Renal cortical epithelial cell (primary cell): ENCODE measurements at regions not wholly inside any gene's neighbourhood (a gene's known extent, or its start where the extent isn't known, plus 50 kb on each side); places are given as distances from the start of the nearest gene placed in this dataset.

ENCODE experiments used
- DNase-seq: peaks from one replicate; pipeline ENCODE4 v3.0.0-alpha.2; 2011; ENCODE audit warnings: low read depth

DNA sequence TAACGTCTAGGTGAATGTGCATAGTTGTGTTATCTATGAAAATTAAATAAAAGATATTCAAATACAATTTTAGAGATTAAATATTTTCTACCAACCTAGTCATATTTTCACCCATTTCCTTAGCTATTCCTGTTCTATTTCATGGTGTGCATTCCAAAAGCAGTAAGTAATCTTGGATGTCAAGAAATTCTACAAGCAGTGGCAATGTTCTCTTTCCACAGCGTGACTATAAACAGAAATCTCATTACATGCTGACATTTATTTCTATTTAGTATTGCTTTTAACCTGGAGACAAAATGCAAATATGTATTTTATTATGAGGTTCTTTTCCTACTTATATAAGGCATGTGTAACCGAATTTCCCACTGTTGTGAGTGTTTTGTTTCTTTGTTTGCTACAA is 510.0 kb downstream of the ACTL7B start:
- DNase-seq: no peak

DNA sequence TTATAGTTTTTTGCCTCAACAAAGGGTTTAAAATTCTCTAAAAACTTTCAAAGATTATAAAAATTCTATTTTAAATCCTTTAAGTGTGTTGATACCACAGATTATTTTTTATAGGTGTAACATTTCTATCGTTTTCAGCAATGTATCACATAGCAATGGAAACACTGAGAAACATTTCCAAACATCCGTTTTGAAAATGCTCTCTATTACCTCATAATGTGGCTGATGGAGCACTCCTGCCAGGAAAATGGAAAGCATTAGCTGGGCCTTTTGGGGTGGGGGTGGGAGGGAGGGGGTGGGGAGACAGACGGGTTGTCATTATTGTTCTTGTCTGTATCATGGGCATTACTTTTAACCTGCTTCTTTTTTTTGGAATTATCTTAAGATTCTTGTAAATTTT is 516.5 kb downstream of the ACTL7B start:
- DNase-seq: no peak

DNA sequence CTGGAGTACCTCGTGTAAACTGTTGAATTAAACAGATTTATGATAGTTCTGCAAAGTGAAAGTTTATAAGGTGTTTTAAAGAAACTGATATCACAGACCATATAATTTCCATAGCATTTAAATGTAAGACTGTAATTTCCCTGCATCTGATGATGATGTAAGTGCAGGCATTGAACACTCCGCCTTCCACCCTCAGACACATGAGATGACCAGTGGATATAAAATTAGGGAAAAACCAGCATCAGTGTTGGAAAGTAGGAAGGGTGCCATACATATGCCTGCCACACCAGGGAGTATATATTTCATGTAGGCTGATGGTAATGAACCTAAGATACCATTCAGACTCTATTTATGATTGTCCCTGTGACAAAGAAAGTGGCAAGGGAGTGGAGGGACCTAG is 519.2 kb downstream of the ACTL7B start:
- DNase-seq: no peak

DNA sequence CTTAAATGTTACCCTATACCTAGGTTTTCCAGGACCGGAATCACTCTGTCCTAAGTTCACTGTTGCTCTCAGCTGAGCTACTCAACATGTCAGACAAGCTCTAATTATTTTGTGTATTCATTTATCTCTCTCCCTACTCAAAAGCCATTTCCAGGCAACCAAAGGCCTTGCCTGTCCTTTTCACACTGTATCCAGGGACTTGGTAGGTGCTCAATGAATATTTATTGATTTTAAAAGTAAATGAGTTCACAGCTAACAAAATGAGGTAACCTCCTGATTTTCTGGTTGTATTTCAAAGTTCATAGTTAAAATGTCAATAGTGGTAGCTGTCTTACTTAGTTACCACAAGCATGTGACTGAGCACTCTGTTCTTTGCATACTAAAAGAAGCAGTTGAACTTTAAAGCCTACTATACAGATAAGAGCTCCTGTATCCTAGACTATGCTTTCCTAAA is 522.2 kb downstream of the ACTL7B start:
- no peak for DNase-seq

DNA sequence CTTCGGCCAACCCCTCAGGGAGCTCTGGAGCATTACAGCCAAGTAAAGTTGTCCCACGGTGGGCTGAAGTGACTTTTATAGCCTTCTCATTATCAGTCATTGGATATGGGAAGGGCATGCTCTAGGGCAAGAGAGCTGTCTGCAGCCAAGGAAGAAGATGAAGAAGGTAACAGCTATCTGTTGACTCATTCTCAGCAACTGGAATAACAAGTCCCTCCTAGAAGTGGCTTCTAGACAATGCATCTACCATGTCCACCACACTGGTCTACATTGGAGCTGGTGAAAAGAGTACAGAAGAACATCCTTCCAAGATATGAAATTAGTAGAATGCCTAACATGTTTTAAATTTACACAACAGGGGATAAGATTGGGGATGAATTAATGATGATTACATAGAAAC is 524.2 kb downstream of the ACTL7B start:
- no peak for DNase-seq

DNA sequence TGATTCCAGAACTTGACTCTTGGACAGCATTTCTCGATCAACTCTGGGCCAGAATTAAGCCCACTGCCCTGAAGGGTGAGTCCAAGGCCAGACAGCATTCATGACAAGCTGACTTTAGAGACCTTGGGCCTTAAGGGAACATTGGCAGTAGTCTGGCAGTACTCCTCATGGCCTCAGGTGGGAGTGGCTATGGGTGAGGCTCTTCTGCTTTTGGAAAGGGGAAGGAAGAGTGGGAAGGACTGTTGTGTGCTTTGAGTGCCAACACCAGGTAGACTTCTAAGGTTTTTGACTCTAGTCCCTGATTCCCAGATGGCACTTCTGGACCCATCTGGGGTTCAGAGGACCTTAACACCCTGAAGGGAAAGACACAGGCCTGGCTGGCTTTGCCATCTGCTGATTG is 530.4 kb downstream of the ACTL7B start:
- DNase-seq: no peak

DNA sequence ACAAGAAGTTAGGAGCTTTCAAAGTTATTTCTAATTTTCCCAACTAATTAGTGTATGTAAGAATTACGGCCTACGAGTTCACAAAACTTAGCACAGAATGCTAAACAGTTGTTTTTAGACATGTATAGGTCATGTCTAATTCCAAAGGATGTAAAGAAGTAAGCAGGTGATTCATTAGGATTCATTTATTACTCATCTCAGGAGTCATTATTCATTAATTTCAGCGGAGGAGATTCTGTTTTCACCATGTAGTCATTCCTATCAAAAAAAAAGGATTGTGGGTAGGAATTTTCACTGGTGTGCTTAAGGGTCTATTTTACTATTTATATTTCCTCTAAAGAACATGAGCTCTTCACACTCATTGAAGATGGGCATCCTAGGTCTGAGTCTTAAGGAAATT is 532.2 kb downstream of the ACTL7B start:
- peak; percentile 14 for DNase-seq

DNA sequence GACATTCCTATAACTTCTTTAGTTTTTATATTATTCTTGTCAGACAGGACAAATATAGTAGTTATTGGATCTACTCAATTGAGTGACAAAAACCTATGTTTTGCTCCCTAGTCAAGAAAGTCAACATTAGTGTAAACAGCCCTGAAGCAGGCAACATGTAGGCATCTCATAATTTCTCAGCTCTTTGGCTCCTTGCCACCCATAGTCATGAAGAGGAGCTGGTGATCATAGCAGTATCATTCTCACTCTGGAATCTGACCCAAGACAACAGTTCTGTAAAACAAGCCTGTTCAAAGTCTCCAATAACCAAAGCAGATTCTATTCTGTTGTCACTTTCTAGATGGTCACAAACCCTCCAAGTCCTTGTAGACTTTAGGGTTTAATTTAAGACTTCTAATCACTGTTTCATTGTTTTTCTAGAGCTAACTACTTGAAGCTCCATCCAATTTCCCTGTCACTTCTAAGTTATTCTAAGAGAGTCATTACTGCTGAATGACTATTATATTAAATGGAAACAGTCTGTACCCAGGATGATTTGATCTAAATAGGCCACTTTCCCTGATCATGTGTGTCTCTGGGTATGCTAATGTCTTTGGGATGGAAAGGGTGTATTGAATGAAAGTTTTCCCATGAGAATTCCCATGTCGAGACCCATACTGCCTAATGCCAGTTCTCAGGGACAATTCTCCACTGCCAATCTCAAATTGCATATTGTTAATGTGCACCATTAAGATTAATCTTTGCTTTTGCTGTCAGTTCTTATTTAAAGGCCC is 533.3 kb downstream of the ACTL7B start:
- no peak for DNase-seq

DNA sequence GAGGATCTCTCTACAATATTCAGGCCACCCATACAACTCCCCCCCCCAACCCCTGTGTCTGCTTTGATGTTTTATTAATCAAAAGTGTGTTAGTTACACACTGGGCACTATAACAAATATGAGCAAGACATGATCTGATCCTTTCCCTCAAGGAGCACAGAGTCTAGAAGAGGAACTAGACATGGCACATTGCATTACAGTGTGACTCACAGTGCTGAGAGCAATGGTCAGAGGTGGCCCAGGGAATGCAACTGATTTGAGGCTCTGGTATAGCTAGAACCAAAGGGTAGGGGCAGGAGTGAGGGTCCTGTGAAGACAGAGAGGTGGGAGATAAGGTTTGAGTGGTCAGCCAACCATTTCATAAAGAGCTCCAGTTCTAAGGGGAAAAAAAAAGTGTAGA is 539.2 kb downstream of the ACTL7B start:
- no peak for DNase-seq

DNA sequence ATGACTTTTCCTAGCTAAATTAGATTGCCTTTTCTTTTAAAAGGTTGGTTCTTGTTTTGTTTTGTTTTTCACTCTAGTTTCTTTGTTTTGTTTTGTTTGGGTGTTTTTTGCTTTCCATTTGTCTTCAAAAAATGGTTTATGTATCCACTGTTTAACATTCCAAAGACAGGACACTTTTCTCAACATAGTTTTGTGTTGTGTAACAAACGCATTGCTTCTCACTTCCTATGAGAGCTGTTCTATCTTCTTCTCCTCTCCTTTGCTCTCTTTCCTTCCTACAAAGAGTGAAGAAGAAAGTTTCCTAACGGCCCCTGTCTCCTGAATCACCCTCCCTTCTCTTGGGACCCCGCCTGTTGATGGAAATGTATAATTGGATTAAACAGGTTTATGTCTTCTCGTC is 539.7 kb downstream of the ACTL7B start:
- no peak for DNase-seq

DNA sequence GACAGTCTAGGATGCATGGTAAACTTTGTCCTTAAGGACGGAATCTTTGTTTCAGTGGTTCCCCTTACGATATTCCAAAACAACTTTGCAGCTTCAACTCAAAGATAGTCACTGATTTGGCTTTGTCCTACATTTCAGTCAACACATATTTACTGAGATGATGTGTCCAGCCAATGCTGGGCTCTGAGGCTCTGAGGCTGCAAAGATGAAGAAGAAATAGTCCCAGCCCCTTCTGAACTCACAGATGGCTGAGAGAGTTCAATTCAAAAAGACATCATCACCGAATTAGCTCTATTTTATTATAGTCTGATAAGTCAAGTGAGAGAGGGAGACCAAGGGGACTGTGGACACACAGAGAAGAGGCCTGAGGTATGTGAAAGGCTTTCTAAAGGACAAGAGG is 544.0 kb downstream of the ACTL7B start:
- DNase-seq: no peak

DNA sequence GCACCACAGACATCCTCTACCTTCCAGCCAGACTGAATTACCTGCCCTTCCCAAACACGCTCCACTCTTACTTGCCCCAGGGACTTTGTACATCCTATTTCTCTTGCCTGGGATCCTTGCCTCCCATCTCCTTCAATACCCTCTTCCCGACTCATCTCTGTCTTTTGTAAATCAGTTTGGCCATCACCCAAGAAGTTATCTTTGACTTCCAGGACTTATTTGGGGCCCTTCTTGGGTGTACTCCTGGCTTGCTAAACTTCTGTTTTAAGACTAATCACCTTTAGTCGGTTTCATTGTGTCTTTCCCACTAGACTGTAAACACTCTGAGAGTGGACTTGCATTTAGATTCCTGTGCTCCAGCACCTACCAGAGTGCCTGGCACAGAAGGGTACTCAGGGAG is 545.6 kb downstream of the ACTL7B start:
- no peak for DNase-seq

DNA sequence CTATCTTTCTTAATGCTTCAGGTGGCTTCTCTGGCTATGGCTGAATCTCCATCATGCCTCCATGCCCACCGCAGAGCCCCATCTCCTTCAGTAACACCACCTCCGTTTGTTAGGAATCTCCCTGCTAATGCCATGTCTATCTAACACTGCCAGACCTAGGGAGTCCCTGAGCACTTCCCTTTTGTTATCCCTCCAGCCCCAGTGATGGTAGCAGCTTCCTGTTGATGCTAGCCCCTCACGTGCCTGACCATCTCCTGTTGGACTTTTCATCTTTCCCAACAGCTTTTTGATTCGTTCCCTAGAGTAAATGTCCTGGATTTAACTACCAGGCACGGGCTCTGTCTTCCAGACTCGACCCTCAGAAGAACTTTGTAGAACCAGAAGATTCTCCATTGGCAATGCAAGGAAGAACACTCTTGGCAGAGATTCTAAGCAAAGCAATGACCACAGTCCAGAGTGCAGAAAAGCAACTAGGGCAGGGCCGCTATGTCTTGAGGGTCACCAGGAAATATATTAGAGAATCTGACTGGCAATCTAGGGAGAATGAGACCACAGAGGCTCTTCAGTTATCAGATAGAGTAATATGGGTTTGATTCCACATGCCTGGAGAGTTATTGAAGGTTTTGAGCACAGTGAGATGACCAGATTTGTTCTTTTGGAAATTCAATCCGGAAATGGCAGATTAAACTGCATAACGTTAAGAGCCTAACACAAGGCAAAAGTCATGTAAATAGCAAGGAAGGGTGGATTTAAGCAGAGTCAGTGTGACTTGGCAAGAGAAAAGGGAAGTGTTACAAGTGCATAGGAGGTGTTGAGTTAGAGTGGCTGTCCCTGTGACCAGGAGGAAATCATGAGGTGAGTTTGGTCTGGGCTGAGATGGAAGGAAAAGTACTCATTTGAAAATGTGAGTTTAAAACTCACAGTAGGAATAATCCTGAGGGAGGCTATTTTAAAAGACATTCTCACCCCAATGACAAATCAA is 555.2 kb downstream of the ACTL7B start:
- no peak for DNase-seq

DNA sequence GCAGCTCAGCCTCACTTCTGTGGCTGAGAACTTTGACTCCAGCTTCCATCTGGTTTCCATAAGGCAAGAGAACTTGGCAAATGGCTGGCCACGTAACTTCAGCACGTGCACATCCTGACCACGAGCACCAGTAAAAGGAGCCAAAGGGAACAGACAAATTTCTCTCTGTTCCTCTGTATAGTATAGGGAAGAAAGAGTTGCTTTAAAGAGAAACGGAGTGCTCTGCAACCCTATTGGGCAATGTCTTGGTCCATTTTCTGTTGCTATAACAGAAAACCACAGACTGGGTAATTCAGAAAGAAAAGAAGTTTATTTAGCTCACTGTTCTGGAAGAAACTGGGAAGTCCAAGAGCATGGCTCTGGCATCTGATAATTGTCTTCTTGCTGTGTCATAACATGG is 558.7 kb downstream of the ACTL7B start:
- DNase-seq: no peak

DNA sequence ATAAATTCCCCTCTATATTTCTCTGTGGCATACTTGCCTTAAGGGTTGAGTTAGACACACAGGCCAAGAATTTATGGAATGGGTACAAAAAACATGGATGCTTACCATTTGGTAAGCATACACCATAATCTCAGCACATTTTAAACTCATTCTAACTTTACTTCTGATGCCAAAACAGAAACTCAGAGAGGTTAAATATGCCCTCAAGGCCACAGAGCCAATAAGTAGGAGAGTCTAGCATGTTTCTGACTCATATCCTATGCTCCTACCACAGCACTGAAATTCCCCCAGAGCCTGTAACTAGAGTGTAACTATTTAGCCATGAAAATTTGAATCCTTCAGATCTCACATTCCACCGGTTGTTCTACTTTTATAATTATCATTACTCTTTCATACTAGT is 559.7 kb downstream of the ACTL7B start:
- peak; percentile 84 for DNase-seq

DNA sequence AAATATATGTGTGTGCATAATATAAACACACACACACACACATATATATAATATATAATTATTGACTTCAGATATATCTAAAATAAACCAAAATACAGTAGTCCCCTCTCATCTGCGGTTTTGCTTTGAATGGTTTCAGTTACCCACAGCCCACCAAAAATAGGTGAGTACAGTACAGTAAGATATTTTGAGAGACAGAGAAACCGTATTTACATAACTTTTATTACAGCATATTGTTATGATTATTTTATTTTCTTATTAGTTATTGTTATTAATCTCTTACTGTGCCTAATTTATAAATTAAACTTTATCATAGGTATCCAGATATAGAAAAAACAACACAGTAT is 564.2 kb downstream of the ACTL7B start:
- DNase-seq: no peak

DNA sequence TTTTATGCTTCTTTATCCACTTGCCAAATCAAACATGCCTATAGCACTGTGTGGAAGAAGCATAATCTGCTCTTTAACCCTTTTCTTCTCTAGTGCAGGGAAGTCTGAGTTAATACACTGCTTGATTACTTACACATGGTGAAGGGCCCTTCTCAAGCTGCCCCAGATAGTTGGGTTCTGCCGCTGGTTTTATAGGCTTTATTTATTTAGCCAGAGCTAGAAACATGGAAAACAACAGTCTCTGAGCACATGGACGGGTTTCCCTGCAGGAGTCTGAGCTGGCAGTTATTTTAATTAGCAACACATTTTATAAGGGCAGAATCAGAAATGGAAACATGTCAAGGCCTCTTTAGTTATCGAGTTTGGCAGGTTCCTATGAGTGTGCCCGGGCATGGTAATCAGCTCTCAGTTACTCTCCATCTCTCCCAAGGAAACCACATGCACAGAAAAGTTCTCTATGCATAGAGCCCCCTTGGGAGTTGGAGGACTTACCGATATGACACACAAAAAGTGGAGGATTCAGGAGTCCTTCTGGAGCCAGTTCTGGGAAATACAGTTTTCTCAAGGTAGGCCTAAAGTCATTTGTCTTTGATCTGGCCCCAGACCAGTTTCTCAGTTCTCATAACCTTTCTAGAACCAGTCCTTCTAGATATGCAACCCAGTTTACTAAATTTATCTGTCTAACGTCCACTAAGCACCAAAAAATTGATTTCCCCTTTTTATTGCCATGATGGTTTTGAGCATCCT is 564.8 kb downstream of the ACTL7B start:
- DNase-seq: no peak

DNA sequence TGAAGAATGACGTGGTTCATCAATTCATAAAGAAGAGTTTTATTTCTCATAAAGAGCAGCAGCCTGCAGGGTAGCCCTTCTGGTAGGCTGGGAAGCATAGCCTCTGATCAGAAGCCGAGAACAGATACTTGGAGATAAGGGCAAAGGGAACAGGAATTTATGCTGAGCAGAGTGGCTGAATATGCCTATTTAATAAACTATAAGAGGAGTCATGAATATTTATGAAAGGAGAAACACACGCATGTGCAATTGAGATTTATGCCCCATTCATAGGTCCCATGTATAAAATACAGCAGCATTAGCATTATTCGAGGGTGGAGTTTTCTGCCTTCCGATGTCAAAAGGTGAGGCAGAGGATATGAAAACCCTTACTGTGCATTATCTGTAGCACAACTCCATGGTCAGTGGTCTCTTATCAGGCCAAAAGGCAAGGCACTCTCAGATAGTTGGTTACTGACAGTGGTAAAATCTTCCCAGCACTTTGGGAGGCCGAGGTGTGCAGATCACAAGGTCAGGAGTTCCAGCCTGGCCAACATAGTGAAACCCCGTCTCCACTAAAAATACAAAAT is 569.1 kb downstream of the ACTL7B start:
- DNase-seq: no peak

DNA sequence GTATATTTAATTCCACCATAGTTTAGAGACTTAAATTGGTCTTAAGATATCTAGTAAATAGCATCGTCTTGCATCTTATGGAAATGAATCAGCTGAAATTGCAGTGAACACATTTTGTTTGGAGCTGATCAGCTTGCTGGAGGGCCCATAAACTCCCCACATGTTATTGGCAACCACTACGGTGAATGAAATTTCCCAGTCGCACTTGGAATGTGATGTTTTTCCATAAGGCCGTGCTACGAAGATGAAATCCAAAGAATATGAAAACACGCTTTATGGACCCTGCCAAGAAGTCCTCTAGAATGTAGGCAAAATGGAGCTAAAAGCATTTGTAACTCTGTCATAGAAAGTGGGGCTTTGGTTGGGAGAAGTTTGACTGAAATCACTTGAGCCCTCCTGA is 572.1 kb downstream of the ACTL7B start:
- DNase-seq: no peak

DNA sequence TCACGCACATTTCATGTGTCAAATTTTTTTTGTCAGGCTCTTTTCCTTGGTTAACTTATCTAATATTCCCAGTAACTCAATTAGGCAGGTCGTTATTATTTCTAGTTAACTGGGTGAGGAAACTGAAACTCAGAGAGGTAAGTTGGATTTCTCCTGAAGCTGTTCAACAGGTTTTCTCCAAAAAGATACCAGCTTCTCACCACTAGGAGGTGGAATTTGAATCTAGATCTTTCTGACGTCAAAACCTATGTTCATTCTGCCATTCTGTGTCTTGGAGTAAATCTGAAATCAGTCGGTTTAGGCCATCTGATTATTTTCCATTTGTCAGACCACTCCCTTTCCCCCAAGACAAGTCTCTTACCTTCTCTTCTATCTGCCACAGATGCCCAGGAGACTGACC is 572.9 kb downstream of the ACTL7B start:
- no peak for DNase-seq

DNA sequence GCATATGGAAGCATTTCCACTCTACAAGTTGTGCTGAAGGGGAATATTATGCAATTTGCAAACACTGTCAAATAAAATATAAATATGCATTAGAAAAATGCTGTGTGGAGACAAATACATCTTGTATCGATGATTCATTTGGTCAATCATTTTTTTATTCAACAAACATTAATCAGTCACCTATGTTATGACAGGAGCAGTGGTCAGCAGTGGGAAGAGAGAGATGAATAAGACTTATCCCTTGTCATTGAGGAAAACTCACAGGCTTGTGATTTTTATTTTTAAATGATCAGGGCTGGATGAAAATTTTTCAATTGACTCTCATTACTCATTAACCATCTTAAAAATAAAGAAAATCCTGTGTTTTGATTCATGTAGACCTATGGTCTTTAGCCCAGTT is 574.1 kb downstream of the ACTL7B start:
- DNase-seq: peak; percentile 16

DNA sequence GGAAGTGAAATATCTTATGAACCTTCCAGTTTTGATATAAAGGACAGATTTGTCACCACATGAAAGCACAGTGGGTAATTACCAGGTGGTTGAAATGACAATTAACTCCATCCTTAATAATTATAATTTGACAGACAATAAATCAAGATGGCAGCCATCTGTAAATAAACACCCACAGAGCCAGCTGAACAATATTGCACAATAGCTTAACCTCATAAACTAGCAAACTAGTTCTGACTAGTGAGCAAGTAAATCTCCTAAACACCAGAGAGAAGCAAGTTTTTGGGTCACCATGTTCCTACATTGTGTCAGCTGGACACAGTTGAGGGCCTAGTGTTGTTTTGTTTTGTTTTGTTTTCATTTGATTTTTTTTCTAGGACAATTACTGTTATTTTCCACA is 577.4 kb downstream of the ACTL7B start:
- DNase-seq: peak; percentile 60
